ENCODE measurements at regions not wholly inside any gene's neighbourhood (a gene's known extent, or its start where the extent isn't known, plus 50 kb on each side); places are given as distances from the start of the nearest gene placed in this dataset.

- ChIA-PET POLR2A (no interaction called here), CTCF (no interaction called here)
These were observed 1132.1 kb upstream of the ALCAM start for GRCh38 chr3:104234442-104235194.

DNA sequence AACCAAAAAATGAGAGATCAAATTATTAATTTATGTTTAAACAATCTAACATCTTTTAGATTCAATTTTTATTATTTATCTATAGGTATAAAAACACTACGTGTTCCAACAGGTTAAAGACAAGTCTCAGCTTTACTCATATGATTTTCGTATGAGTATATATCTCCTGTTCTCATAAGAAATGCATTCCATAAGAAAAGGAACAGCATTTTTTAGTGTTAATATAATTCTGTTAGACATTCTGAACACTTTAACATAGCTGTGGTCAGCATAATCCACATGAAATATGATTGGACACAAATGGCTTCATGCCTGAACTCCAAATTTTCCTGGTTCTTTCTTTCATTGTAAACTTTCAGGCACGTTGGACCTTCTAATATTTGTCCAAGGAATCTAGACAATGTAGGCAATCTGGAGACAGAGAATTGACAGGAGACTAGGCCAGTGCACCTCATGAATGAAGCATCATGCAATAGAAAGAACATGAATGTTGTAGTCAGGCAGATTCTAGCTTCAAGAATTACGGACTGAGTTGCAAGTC, 1122.0 kb upstream of the ALCAM start:
- Histone ChIP-seq H3K27me3 (ENCODE audit: control insufficient read depth, insufficient read depth, low read length) (no peaks in the 10 kb centered on the region), H3K27ac (ENCODE audit: low read length) (0 out of 2 replicates have a peak overlapping the region, but pooled peaks have one; percentile 8), H3K36me3 (ENCODE audit: control insufficient read depth, insufficient read depth, low read length) (no peaks in the 10 kb centered on the region), H3K9me3 (ENCODE audit: control insufficient read depth, insufficient read depth, low read depth, low read length) (no peaks in the 10 kb centered on the region), H3K4me3 (ENCODE audit: low read depth in 2 of 2, low read length in 2 of 2) (no peak overlapping the region), H3K4me1 (ENCODE audit: control insufficient read depth, insufficient read depth, low read length) (no peaks in the 10 kb centered on the region)
- ATAC-seq, result no peak
- ChIA-PET POLR2A (no interaction called here), CTCF (no interaction called here)
- intact Hi-C loops (cut with micrococcal nuclease; ENCODE audit: unreplicated experiment) (no loop called here), in situ Hi-C loops (cut with HindIII; ENCODE audit: low pct_unique_long_range_greater_than_20kb, low sequenced_read_pairs) (no loop called here)
- DNase-seq (ENCODE audit: low read depth, low spot score), result no peak
- TF ChIP-seq REST (IDR thresholded peaks at IDR 0.05; ENCODE audit: insufficient read depth in 1 of 2, low read depth in 2 of 2, low read length in 1 of 2) (no peak), CTCF (IDR thresholded peaks at IDR 0.05) (no peak), SIN3A (IDR thresholded peaks at IDR 0.05; ENCODE audit: borderline replicate concordance, insufficient read depth, low read depth, low read length) (no peak), TCF7L2 (IDR thresholded peaks at IDR 0.05; ENCODE audit: low read depth, low read length) (no peak), POLR2AphosphoS5 (IDR thresholded peaks at IDR 0.05; ENCODE audit: low read depth, low read length) (no peak)
- no TSS peak for BruUV-seq (replicated peaks)

More at GRCh38 chr3:104234442-104235194, 1132.1 kb upstream of the ALCAM start:
- ATAC-seq (no peak), DNase-seq (ENCODE audit: low read depth, low spot score) (no peak)
- no peaks in the 10 kb centered on the region for H3K27me3 ChIP-seq (ENCODE audit: control insufficient read depth, insufficient read depth, low read length)
- H3K4me1 ChIP-seq (ENCODE audit: control insufficient read depth, insufficient read depth, low read length), result no peaks in the 10 kb centered on the region
- TF ChIP-seq CTCF (IDR thresholded peaks at IDR 0.05) (no peak), REST (IDR thresholded peaks at IDR 0.05; ENCODE audit: insufficient read depth in 1 of 2, low read depth in 2 of 2, low read length in 1 of 2) (no peak), SIN3A (IDR thresholded peaks at IDR 0.05; ENCODE audit: borderline replicate concordance, insufficient read depth, low read depth, low read length) (no peak), TCF7L2 (IDR thresholded peaks at IDR 0.05; ENCODE audit: low read depth, low read length) (no peak), POLR2AphosphoS5 (IDR thresholded peaks at IDR 0.05; ENCODE audit: low read depth, low read length) (no peak)
- in situ Hi-C loops (cut with HindIII; ENCODE audit: low pct_unique_long_range_greater_than_20kb, low sequenced_read_pairs) (no loop called here), intact Hi-C loops (cut with micrococcal nuclease; ENCODE audit: unreplicated experiment) (no loop called here)
- no peaks in the 10 kb centered on the region for H3K9me3 ChIP-seq (ENCODE audit: control insufficient read depth, insufficient read depth, low read depth, low read length)
- no peak overlapping the region for H3K27ac ChIP-seq (ENCODE audit: low read length)
- H3K36me3 ChIP-seq (ENCODE audit: control insufficient read depth, insufficient read depth, low read length), result no peaks in the 10 kb centered on the region
- H3K4me3 ChIP-seq (ENCODE audit: low read depth in 2 of 2, low read length in 2 of 2), result no peak overlapping the region
- BruUV-seq (replicated peaks), result no TSS peak
